Stimulated activated CD4-positive, alpha-beta T cell treated with anti-CD3 and anti-CD28 coated beads, Interleukin-12 subunit alpha, Interleukin-12 subunit beta, amount 100 ng/mL, for 24 hours (primary cell): ENCODE measurements at regions not wholly inside any gene's neighbourhood (a gene's known extent, or its start where the extent isn't known, plus 50 kb on each side); places are given as distances from the start of the nearest gene placed in this dataset.

ENCODE experiments used
- DNase-seq, 2 experiments: peaks; one replicate each; pipeline ENCODE4 v3.0.0-alpha.2; 2020; ENCODE audit warnings: low read depth in 2 of 2

DNA sequence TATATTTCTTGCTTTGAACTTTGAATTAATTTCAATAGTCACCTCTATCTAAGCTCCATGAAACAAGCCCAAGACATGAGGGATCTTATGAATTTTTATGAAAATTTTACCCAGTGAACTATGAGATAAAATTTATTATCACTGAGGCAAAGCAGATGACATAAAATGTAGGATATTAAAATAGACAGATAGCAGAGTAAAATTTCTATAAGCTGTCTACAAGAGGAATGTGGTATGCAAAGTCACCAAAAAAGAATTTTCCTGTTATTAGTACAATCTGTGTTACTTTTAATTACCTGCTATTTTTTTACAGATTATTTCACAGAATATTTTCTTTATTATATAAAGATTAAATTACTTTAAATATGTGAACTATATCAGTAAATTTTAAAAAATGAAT is 2312.6 kb downstream of the PCDH9 start:
- DNase-seq = no peak

DNA sequence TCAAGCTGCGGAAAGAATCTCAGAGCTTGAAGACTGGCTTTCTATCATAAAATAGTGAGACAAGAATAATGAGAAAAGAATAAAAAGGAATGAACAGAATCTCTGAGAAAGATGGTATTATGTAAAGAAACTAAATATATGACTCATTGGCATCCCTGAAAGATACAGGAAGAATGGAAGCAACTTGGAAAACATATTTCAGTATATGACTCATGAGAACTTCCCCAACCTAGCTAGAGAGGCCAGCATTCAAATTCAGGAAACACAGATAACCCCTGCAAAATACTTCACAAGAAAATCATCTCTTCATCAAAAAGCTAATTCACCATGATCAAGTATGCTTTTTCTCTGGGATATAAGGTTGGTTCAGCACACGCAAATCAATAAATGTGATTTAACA is 2318.0 kb downstream of the PCDH9 start:
- no peak for DNase-seq

DNA sequence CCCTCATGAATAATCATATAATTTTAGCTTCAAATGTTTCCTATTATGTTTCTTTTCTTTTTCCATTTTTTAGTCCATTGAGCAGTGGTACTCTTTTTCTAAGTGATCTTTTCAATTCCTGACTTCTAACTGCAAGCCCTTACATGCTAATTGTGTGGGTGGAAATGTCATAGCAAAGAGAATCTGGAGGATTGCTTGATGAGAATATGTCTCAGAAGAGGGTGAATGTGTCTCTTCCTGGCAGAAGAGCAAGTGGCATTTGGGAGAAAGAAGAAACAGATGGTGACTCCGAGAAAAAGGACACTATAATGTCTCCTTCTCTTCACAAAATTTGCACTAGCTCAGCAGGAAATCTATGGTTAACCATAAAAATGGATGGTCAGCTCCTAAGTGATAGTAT is 2320.0 kb downstream of the PCDH9 start:
- no peak for DNase-seq

DNA sequence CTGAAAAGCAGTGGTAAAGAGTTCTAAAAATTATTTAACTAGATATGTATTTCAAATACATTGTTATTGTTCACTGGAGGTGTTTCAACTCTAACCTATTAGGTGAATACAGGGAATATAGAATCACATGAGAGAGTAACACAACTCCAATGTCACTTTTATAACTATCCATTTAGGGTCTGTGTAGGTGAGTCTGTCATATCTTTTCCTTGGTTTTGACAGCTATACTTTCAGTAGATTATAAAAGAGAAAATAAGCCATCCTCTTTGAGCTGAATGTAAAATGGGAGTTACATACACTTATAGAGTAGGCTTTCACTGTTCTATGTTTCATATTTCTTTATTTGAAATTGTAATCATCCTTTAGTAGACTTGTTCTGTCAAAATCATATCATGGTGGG is 2321.0 kb downstream of the PCDH9 start:
- DNase-seq = no peak

DNA sequence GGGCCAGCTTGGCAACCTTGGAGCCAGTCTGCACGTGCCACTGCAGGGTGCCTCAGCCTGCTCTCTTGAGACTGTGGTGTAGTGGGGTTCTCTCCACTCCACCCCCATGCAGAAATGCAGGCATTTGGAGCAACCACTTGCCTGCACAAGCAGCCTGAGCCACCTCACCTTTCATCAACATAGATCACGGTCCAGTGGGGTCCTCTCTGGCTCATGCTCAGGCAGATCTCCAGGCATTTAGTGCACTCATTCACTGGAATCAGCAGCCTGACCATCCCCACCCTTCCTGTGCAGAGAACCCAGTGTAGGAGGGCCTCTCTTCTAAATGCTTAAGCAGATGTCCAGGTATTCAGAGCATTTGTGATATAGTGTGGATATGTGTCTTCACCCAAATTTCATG is 2330.1 kb downstream of the PCDH9 start:
- no peak for DNase-seq

DNA sequence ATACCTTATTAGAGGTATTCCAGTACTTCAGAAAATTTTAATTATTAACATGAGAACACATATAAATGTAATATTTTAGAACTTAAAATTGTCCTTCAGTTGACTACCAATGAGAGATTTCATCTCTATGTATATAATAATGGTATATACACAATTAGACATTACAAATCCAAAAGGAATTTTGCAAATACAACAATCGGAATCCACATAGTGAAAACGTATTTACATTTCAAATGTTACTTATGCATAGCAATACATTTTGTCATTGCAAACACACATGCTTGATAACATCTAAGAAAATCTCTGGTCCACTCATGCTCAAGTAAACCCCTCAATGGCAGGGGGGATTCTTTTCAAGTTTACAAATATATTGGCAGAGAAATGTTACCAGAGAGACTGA is 2345.2 kb downstream of the PCDH9 start:
- no peak for DNase-seq

DNA sequence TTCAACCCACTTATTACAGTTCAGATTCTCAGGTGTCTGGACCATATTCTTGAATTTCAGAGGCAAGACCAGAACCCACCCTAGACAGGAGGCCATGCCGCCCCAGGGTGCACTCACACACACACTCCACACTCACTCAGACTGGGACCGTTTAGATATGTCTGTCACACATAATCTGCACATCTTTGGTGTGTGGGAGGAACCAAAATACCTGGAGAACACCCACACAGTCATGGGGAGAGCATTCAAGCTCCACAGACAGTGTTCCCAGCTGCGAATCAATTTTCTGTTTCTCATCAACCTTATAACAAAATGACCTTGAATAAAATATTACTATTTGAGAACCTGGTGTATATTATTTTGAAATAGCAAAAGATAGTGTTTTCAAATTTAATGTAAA is 2353.0 kb downstream of the PCDH9 start:
- DNase-seq = no peak

DNA sequence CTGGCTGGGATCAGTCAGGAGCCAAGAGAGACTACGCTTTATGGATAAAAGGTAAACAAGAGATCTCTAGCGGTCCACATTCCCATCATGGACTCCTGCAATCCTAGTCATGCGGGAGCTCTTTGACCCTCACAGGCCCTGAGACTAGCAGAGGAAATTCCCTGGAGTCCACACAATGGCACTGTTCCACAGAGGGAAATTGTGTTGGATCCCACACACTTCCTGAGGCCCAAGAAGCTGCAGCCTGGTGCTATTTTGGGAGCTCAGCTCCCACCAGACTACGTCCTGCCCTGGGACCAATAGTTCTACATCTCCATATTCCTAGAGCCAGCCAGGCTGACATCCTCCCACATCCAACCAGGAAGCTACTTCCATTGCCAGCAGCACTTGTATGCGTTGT is 2358.4 kb downstream of the PCDH9 start:
- no peak for DNase-seq

DNA sequence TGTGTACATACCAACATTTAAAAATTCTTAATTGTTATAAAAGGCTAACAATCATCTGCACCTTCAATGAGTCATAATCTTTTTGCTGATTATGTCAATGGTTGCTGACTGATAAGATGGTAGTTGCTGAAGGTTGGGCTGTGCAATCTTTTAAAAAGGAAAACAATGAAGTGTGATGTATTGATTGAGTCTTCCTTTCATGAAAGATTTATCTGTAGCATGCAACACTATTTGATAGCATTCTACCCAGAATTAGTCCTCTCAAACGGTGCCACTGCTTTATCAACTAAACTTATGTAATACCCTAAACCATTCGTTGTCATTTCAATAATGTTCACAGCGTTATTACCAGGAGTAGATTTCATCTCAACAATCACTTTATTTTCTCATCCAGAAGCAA is 2360.6 kb downstream of the PCDH9 start:
- no peak for DNase-seq

DNA sequence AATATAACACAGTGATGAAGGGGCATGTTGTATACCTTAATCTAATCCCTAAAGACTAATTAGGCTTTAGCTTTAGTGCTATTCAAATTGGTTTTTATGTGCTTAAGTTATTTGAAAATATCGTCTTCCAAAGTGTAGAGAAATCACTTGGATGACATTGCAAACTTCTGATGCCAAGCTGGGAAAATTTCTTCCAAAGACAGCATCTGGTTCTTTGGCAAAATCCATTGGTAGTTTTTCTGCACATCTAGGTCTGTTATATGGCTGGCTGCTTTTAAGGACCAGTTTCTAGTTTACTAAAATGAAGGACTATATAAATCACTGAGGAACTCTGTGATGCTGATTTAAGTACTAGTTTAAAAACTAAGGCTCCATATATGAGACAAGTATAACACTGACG is 2362.3 kb downstream of the PCDH9 start:
- no peak for DNase-seq

DNA sequence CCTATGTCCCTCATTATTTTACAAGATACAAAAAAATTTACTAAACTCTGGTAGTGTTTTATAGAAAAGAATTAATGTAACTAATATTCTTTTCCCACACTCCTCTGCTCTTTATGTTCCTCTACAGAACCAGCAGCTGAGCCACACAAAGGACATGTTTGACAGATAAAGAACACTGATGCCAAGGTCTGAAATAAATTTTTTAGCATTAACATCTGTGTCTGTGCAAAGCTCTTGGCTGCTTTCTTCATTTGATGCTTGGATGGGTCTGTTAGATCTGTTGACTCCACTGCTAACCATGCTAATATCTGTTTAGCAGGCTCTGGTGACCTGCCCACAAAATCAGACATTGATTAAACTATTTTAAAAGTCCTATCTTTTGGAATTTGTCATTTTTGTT is 2363.8 kb downstream of the PCDH9 start:
- no peak for DNase-seq

DNA sequence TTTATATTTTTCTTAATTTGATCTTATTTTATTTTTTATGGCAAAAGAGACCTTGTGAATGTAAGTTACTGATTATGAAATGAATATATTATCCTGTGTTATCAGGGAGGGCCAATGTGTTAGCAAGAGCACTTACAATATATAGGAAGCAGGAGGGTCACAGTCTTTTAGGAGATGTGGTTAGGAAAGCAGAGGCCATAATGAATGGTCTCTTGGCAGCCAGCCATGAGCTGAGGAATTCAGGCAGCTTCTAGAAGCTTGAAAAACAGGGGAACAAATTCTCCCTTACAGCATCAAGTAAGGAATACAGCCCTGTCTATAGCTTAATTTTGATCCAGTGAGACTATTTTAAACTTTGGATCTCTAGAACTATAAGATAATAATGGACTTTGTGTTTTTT is 2374.6 kb downstream of the PCDH9 start:
- no peak for DNase-seq

DNA sequence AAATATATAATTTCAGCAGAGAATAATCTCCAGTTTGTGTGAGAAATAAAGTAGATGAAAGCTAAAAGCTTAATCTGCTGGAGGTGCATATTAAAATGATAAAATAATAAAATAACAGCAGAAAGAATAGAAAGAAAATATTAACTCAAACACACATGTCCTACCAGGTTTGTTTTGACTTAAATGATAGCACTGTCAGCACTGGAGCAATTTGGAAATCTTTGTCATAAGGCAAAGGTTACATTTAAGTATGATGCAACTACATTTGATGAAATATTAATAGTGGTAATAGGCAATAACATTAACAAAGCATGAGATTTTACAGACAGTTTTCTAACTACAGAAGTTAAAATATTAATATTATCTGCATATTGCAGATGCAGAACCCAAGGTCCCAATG is 2380.1 kb downstream of the PCDH9 start:
- DNase-seq = no peak

DNA sequence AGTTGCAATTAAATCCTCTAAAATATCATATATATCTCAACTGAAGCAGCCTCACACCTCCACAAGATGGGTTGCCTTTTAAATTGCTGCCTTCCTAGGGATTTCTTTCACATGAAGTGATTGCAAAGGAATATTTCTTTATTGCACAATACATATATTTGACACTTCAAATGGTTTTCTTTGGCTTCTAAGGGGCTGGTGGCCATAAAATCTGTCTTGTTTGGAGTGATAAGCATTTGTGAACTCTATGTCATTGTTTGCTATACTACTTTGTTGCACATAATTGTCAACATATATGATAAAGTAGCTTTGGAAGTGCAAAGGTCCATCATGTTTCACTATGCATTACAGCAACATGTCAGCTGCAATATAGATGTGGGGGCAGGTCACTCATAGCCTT is 2380.9 kb downstream of the PCDH9 start:
- DNase-seq = no peak

DNA sequence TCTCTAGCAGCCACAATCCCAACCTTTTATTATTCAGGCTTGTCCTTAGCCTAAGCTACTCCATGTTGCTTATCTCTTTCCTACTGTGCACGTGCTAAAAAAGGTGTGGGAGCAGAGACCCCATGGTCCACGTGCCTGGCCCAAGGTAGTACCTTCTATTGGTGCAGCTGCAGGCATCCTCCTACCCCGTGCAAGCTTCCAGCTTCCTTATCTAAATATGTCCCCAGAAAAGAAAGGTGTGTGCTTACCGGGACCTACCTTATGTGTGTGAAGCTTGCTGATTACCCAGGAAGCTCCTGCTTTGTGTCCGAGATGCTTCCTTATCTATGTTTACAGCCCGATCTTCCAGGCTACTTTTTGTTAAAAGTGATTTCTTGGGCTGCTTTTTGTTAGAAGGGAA is 2382.4 kb downstream of the PCDH9 start:
- no peak for DNase-seq

DNA sequence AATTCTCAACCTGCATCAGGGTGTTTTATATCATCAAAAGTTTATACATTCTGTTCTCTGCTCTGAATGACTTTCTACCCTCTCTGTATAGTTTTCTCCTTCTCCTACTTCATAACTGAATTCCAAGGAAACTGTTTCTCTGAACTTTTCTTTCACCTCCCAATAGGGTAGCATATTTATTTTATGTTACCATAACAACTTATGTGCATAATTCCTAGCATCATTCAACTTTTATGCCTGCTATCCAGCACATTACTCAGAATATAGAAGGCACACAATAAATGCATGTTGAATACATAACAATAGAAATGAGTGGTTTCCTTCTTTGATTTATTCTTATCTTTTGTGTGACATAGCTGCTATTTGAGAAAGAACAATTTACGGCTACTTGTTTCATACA is 2385.0 kb downstream of the PCDH9 start:
- DNase-seq = no peak

DNA sequence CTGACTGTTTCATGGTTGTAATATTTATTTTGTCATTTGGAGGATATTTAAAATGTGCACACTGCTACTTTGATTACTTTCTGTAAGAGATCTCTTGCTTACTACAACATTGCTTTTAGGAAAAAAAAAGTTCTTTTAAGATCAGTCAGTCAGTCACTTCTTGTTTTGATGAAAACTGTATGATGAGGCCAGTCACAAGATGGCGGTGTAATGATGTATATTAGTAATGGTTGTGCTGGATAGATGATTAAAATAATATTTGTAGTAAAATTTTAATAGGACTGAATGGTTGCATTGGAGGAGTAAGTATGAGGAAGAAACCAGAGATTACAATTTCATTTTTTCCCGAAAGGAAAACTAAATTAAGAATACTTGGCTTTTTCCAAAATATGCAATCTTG is 2411.1 kb downstream of the PCDH9 start:
- DNase-seq = no peak

DNA sequence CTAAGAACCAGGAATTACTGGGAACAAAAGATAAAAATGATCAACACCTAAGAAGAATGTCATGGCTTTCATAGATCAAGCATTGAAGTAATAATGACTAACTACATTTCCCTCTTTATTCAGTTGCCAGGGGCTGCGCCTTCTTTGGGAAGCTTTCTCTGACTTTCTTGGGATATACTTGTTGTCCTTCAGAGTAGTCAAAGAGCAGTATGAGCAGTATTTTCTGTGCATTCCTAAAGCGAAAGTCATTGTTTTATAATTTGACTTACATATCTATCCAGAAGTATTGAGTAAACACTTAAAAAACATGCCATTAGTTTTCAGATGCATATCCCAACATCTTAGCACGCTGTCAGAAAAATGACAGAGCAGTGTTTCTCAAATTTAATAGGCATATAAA is 2412.4 kb downstream of the PCDH9 start:
- DNase-seq = no peak

DNA sequence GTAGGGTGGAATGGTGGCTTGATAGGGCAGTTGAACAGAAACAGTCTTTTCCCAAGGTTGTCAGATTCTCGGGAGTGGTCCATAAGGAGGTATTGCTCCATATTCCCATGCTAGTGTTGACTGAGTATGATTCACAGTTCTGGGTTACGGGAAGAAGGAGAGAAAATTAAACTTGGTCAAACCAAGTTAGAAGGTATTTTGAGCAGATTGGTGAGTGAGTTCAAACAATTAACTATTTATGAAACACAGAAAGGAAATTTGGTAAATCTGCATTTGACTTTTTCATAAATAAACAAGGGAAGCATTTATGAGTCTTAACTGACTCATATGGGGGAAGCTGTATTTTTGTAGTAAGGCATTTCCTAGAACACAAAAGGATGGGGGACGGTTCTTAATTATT is 2419.4 kb downstream of the PCDH9 start:
- DNase-seq = no peak

DNA sequence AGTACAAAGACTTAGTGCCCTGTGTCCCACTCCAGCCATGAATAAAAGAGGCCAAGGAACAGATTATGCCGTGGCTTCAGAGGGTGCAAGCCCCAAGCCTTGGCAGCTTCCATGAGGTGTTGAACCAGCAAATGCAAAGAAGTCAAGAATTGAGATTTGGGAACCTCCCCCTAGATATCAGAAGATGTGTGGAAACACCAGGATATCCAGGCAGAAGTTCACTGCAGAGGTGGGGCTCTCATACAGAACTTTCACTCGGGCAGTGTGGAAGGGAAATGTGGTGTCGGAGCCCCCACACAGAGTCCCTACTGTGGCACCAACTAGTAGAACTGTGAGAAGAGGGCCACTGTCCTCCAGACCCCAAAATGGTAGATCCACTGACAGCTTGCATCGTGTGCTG is 2421.4 kb downstream of the PCDH9 start:
- DNase-seq = no peak

DNA sequence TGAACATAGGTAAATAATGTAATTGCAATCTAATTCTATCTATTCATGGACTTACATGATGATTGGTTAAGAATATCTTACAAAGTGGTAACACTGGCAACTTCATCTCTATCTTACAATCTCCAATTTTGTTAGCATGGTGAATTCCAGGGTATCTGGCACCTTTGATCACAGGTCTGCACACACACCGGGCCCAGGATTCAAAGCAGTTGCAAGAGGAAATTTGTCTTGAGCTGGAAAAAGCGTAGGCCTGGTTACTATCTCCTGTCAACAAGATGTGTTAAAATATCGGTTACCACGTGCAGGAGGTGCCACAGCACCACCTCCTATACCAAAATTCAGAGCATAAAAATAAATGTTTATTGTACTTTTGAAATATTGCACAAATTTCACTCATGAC is 2428.4 kb downstream of the PCDH9 start:
- no peak for DNase-seq

DNA sequence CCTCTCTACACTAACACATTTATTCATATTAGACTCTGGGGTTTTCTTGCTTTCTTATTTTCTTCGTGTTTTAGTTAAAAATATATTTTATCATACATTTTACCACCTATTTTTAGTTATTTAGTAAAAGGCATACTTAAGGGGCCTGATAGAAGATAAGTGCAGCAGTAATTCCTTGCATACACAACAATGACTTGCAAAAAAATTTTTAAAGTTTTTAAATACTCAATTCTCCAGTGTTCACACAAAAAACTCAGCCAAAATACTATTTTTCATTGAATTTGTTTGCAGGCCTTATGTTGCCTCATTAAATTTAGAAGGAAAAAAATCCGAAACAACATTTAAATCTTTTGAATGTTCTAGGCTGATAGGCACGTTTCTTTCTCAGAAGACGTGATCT is 2431.7 kb downstream of the PCDH9 start:
- no peak for DNase-seq

DNA sequence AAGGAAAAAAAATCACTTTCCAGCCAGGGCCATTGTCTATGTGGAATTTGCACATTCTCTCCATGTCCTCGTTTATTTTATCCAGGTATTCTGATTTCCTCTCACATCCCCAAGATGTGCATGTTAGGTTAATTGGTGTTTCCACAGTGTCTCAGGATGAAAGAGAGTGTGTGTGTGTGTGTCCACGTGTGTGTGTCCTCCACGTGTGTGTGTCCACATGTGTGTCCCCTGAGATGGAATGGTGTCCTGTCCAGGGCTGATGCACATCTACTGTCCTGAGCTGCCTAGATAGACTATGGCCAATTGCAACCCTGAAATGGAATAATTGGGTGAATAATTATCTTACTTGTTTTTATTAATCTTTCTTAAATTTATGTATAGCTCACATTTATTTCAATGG is 2436.5 kb downstream of the PCDH9 start:
- no peak for DNase-seq

DNA sequence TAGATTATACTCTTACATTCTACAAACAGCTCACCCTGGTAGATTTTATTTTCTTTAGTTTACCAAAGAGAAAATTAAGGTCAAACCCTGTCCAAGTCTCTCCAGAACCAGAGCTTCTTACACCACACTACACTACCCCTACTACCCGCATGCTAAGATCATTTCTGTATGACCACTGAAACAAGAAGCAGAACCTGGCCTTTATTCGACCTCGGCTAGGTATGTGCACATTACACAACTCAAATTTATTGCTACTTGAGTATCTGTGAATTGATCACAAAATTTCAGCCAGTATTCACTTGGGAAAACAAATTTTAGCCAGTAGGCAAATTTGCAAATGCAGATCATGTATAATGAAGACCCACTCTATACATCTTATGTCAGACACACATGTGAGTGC is 2437.0 kb downstream of the PCDH9 start:
- no peak for DNase-seq

DNA sequence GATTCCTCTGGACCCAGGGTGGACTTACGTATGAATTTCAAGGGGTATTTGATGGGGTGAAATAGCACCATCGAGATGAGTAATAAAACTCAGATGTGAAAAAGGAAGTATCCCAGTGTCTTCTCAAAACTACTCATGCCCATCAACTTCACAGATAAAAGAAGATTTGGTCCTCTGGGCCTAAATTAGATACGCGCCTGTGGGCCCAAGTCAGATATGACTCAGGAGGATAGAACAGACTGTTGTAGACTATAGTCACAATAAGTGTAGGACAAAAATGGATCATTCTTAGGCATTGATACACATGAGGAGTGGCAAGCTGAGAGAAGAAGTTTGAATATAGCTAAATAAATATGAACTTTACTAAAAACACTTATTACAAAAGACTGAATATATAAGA is 2438.8 kb downstream of the PCDH9 start:
- no peak for DNase-seq
